ENCODE measurements at regions not wholly inside any gene's neighbourhood (a gene's known extent, or its start where the extent isn't known, plus 50 kb on each side); places are given as distances from the start of the nearest gene placed in this dataset.

DNA sequence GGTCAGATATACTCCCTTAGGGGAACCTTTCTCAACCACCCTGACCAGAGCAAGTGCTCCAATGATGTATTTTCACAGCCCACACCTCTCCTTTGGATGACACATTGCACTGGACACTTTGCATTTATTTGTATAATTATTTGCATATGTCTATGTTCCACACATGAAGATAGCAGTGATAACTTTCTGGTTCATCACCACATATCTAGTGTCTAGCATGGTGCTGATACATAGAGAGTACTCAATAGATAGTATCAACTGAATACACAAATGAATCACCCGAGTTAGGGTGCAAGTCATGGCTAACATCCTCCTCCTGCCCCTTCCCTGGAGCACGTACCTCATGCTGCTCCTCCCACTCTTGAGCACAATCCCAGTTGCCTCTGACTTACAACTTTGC is 617.6 kb downstream of the EBF1 start:
- Histone ChIP-seq H3K9me3 (no peaks in the 10 kb centered on the region), H3K4me3 (no peak overlapping the region), H3K27me3 (no peaks in the 10 kb centered on the region), H3K27ac (replicated peaks in 1 of 4) (no peak overlapping the region), H3K36me3 (no peaks in the 10 kb centered on the region), H3K4me1 (peaks cover 25 to 58% (median 45%) of the 10 kb centered on the region in 4 donors)
- no peak for DNase-seq (ENCODE audit: extremely low spot score)
- intact Hi-C loops (cut with DNase I), result no loop called here
- TF ChIP-seq CTCF (IDR thresholded peaks at IDR 0.05) (no peak), POLR2A (IDR thresholded peaks at IDR 0.05; ENCODE audit: low read depth) (no peak), POLR2AphosphoS5 (IDR thresholded peaks at IDR 0.05) (no peak), EP300 (IDR thresholded peaks at IDR 0.05) (no peak)
- WGBS, result 89% methylated on average over 2 of the region's 2 CpGs

DNA sequence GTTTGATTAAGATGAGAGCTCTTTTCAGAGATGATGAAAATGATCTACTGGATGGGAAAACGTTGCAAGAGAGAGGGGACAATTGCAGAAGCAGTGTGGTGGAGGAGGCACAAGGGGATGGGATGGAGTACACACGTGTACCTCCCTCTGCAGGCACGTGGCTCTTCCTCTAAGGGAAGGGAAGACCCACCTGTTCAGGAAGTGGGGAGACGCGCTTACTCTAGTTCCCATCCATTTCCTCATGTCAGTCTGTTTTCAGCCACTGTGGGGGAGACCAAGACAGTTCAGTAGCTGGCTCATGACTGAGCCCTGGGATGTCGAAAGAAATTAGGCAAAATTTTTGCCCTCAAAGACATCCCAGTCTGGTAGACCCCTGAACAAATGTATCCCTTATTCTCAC is 619.2 kb upstream of the CLINT1 start:
- intact Hi-C loops (cut with DNase I), result no loop called here
- Histone ChIP-seq H3K27me3 (no peaks in the 10 kb centered on the region), H3K4me1 (peaks cover 3 to 19% (median 6%) of the 10 kb centered on the region in 4 donors), H3K36me3 (no peaks in the 10 kb centered on the region), H3K27ac (replicated peaks in 1 of 4) (no peak overlapping the region), H3K4me3 (no peak overlapping the region), H3K9me3 (no peaks in the 10 kb centered on the region)
- DNase-seq (ENCODE audit: extremely low spot score), result no peak
- WGBS, result 64% methylated on average over 6 of the region's 6 CpGs
- no peak for TF ChIP-seq POLR2AphosphoS5 (IDR thresholded peaks at IDR 0.05)
- TF ChIP-seq CTCF (IDR thresholded peaks at IDR 0.05), result no peak
- no peak for TF ChIP-seq POLR2A (IDR thresholded peaks at IDR 0.05; ENCODE audit: low read depth)
- TF ChIP-seq EP300 (IDR thresholded peaks at IDR 0.05), result no peak

GRCh38 chr5:158477214-158477613 is 618.3 kb upstream of the CLINT1 start:
- 92% methylated on average over 3 of the region's 3 CpGs for WGBS
- no peak for DNase-seq (ENCODE audit: extremely low spot score)
- H3K36me3 ChIP-seq, result no peaks in the 10 kb centered on the region
- H3K27me3 ChIP-seq, result no peaks in the 10 kb centered on the region
- H3K4me3 ChIP-seq, result no peak overlapping the region
- no peak overlapping the region for H3K27ac ChIP-seq (replicated peaks in 1 of 4)
- TF ChIP-seq EP300 (IDR thresholded peaks at IDR 0.05) (no peak), POLR2AphosphoS5 (IDR thresholded peaks at IDR 0.05) (no peak), POLR2A (IDR thresholded peaks at IDR 0.05; ENCODE audit: low read depth) (no peak), CTCF (IDR thresholded peaks at IDR 0.05) (no peak)
- peaks cover 0 to 10% (median 0%) of the 10 kb centered on the region in 4 donors for H3K4me1 ChIP-seq
- no peaks in the 10 kb centered on the region for H3K9me3 ChIP-seq
- intact Hi-C loops (cut with DNase I), result no loop called here

DNA sequence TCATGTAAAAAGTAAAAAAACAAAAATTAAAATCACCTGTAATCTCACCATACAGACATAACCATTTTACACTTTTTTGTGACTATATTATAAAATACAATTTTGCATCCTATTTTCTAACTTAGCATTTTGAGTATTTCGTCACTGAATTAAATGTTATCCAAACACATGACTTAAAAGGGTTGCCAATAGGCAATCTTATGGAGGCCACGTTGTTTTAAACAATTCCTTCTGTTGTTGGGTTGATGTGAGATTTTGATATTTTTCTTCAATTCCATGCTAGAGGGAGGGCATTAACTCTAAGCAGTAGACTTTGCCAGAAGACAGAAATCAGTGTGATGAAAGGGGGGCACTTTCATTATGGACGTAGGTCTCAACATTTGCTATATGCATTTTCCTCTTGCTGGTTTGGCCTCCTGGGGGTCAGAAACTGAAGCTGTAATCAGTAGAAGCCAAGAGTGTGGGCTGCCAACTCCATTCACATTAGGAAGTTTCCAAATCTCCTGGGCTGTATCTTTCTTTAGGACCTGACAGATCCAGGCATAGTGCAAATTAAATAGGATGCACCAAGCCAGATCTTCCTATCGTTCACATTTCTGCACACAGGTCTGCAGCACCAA is 614.2 kb upstream of the CLINT1 start:
- no peak for DNase-seq (ENCODE audit: extremely low spot score)
- Histone ChIP-seq H3K27me3 (no peaks in the 10 kb centered on the region), H3K36me3 (no peaks in the 10 kb centered on the region), H3K4me3 (no peak overlapping the region), H3K9me3 (no peaks in the 10 kb centered on the region), H3K27ac (replicated peaks in 1 of 4) (no peak overlapping the region), H3K4me1 (no peaks in the 10 kb centered on the region)
- intact Hi-C loops (cut with DNase I), result no loop called here
- TF ChIP-seq POLR2AphosphoS5 (IDR thresholded peaks at IDR 0.05), result no peak
- no peak for TF ChIP-seq CTCF (IDR thresholded peaks at IDR 0.05)
- no peak for TF ChIP-seq EP300 (IDR thresholded peaks at IDR 0.05)
- WGBS, result 63% methylated on average over 4 of the region's 4 CpGs

GRCh38 chr5:158471535-158471924 is 612.6 kb upstream of the CLINT1 start:
- DNase-seq (ENCODE audit: extremely low spot score), result no peak
- WGBS, result 57% methylated on average over 2 of the region's 2 CpGs
- Histone ChIP-seq H3K27ac (replicated peaks in 1 of 4) (no peak overlapping the region), H3K4me1 (no peaks in the 10 kb centered on the region), H3K27me3 (no peaks in the 10 kb centered on the region), H3K4me3 (no peak overlapping the region), H3K36me3 (no peaks in the 10 kb centered on the region), H3K9me3 (no peaks in the 10 kb centered on the region)
- intact Hi-C loops (cut with DNase I), result no loop called here
- TF ChIP-seq EP300 (IDR thresholded peaks at IDR 0.05), result no peak
- no peak for TF ChIP-seq POLR2AphosphoS5 (IDR thresholded peaks at IDR 0.05)
- TF ChIP-seq CTCF (IDR thresholded peaks at IDR 0.05), result no peak
- TF ChIP-seq POLR2A (IDR thresholded peaks at IDR 0.05; ENCODE audit: low read depth), result no peak

Data from esophagus muscularis mucosa (tissue), 4 donors.